PC-9 (cell line): ENCODE measurements at regions not wholly inside any gene's neighbourhood (a gene's known extent, or its start where the extent isn't known, plus 50 kb on each side); places are given as distances from the start of the nearest gene placed in this dataset.

ENCODE experiments used
- BruUV-seq: library from RNA; stranded (reverse); fragments of 400-500 nt; replicated peaks from 2 replicates; lab custom pipeline; 2021; lab: Mats Ljungman, UMichigan
- CTCF ChIA-PET: fragments of 300-600 bp; sonication (Branson Sonifier 250); formaldehyde crosslinking; loops from one replicate; lab custom pipeline; 2022; ENCODE audit warnings: antibody characterized with exemption; lab: Charles Lee
- POLR2A ChIA-PET: fragments of 300-600 bp; sonication (Branson Sonifier 250); formaldehyde crosslinking; loops from one replicate; lab custom pipeline; 2022; ENCODE audit warnings: antibody characterized with exemption; ENCODE audit not compliant: unreplicated experiment; lab: Charles Lee
- DNase-seq, 2 experiments: peaks; one replicate each; pipeline versions ENCODE4 v3.0.0 to v3.0.0-alpha.2; 2015 to 2022; ENCODE audit warnings: mixed read lengths in 1 of 2
- H2AFZ ChIP-seq: fragments of 200-600 bp; sonication (generic); 2 replicates; pipeline ENCODE4 v1.8.1; 2017; ENCODE audit warnings: antibody characterized with exemption
- H3F3A ChIP-seq: fragments of 200-600 bp; sonication (generic); 2 replicates; pipeline ENCODE4 v1.8.1; 2017; ENCODE audit warnings: antibody characterized with exemption, mild to moderate bottlenecking, low read depth; ENCODE audit not compliant: insufficient read depth
- H3K27ac ChIP-seq: fragments of 200-600 bp; sonication (generic); 2 replicates; pipeline ENCODE4 v1.6.1; 2016; ENCODE audit warnings: mixed run types
- H3K27me3 ChIP-seq: fragments of 200-600 bp; sonication (generic); 2 replicates; pipeline ENCODE4 v1.6.1; 2016; ENCODE audit warnings: low read depth, mixed run types; ENCODE audit not compliant: insufficient read depth
- H3K36me3 ChIP-seq: fragments of 200-600 bp; sonication (generic); 2 replicates; pipeline ENCODE4 v1.6.1; 2016; ENCODE audit warnings: low read depth, mixed run types
- H3K4me1 ChIP-seq: fragments of 200-600 bp; sonication (generic); replicated peaks from 2 replicates; pipeline ENCODE4 v1.6.1; 2016; ENCODE audit warnings: mixed run types; ENCODE audit not compliant: insufficient read depth
- H3K4me2 ChIP-seq: fragments of 200-600 bp; sonication (generic); 2 replicates; pipeline ENCODE4 v1.6.1; 2017; ENCODE audit warnings: mixed run types
- H3K4me3 ChIP-seq: fragments of 200-600 bp; sonication (generic); 2 replicates; pipeline ENCODE4 v1.6.1; 2016; ENCODE audit warnings: mixed run types
- H3K79me2 ChIP-seq: fragments of 200-600 bp; sonication (generic); 2 replicates; pipeline ENCODE4 v1.6.1; 2017; ENCODE audit warnings: low read depth, mixed run types
- H3K9me2 ChIP-seq: fragments of 200-600 bp; sonication (generic); 2 replicates; pipeline ENCODE4 v1.8.1; 2017; ENCODE audit warnings: mild to moderate bottlenecking; ENCODE audit not compliant: insufficient read depth
- H3K9me3 ChIP-seq: fragments of 200-600 bp; sonication (generic); 2 replicates; pipeline ENCODE4 v1.8.1; 2016; ENCODE audit warnings: low read depth; ENCODE audit not compliant: insufficient read depth
- H4K20me1 ChIP-seq: fragments of 200-600 bp; sonication (generic); 2 replicates; pipeline ENCODE4 v1.8.1; 2017; ENCODE audit not compliant: insufficient read depth
- CTCF ChIP-seq: fragments of 200-600 bp; sonication (generic); conservative IDR thresholded peaks from 2 replicates; pipeline ENCODE4 v1.6.1; 2017; ENCODE audit warnings: mixed run types, antibody characterized with exemption, mild to moderate bottlenecking, moderate library complexity
- EZH2 ChIP-seq: fragments of 200-600 bp; sonication (generic); IDR thresholded peaks from 2 replicates; pipeline ENCODE4 v1.8.0; 2017; ENCODE audit warnings: antibody characterized with exemption, low read depth
- intact Hi-C: fragments of 100-400 bp; cut with micrococcal nuclease; formaldehyde crosslinking; loops from one replicate; pipeline ENCODE4 v1.10.0; 2022; ENCODE audit not compliant: unreplicated experiment

GRCh38 chr2:20130160-20130560 is 78.7 kb upstream of the LAPTM4A start:
- Histone ChIP-seq H3K4me2 (no peak overlapping the region), H3K27me3 (no peaks in the 10 kb centered on the region), H3K9me2 (no peaks in the 10 kb centered on the region), H4K20me1 (no peaks in the 10 kb centered on the region), H3K79me2 (no peaks in the 10 kb centered on the region), H3F3A (peaks cover 3% of the 10 kb centered on the region; the same call in 1 of the 2 replicates), H3K4me1 (peaks cover 21% of the 10 kb centered on the region), H3K4me3 (no peak overlapping the region), H2AFZ (no peak overlapping the region), H3K9me3 (no peaks in the 10 kb centered on the region), H3K27ac (no peak overlapping the region), H3K36me3 (no peaks in the 10 kb centered on the region)
- intact Hi-C loops: no loop called here
- POLR2A ChIA-PET: no interaction called here
- CTCF ChIA-PET: no interaction called here
- BruUV-seq: no TSS peak
- TF ChIP-seq EZH2 (no peak), CTCF (no peak)
- DNase-seq: no peak

GRCh38 chr2:20129331-20130159 is 78.1 kb upstream of the LAPTM4A start:
- H3K79me2 ChIP-seq: no peaks in the 10 kb centered on the region
- H3K4me1 ChIP-seq: peaks cover 21% of the 10 kb centered on the region
- H3K9me2 ChIP-seq: no peaks in the 10 kb centered on the region
- no peaks in the 10 kb centered on the region for H3K27me3 ChIP-seq
- no TSS peak for BruUV-seq
- no peak for DNase-seq
- H3K4me2 ChIP-seq: no peak overlapping the region
- H4K20me1 ChIP-seq: no peaks in the 10 kb centered on the region
- H2AFZ ChIP-seq: no peak overlapping the region
- ChIA-PET POLR2A (no interaction called here), CTCF (no interaction called here)
- TF ChIP-seq EZH2: no peak
- TF ChIP-seq CTCF: no peak
- no peaks in the 10 kb centered on the region for H3K36me3 ChIP-seq
- no peaks in the 10 kb centered on the region for H3K9me3 ChIP-seq
- H3K27ac ChIP-seq: no peak overlapping the region
- peaks cover 3% of the 10 kb centered on the region; the same call in 1 of the 2 replicates for H3F3A ChIP-seq
- no peak overlapping the region for H3K4me3 ChIP-seq
- intact Hi-C loops: no loop called here

- H3K36me3 ChIP-seq: no peaks in the 10 kb centered on the region
- H3K79me2 ChIP-seq: no peaks in the 10 kb centered on the region
- no peak overlapping the region for H2AFZ ChIP-seq
- H3F3A ChIP-seq: peaks cover 3% of the 10 kb centered on the region; the same call in 1 of the 2 replicates
- intact Hi-C loops: no loop called here
- no peaks in the 10 kb centered on the region for H4K20me1 ChIP-seq
- no peaks in the 10 kb centered on the region for H3K27me3 ChIP-seq
- no peak for TF ChIP-seq CTCF
- TF ChIP-seq EZH2: no peak
- CTCF ChIA-PET: no interaction called here
- POLR2A ChIA-PET: no interaction called here
- H3K9me2 ChIP-seq: no peaks in the 10 kb centered on the region
- H3K27ac ChIP-seq: no peak overlapping the region
- H3K4me3 ChIP-seq: no peak overlapping the region
- DNase-seq: no peak
- H3K4me2 ChIP-seq: no peak overlapping the region
- H3K4me1 ChIP-seq: peaks cover 21% of the 10 kb centered on the region
- H3K9me3 ChIP-seq: no peaks in the 10 kb centered on the region
- no TSS peak for BruUV-seq
These were observed 77.3 kb upstream of the LAPTM4A start for GRCh38 chr2:20128506-20129330.
